ENCODE measurements at regions not wholly inside any gene's neighbourhood (a gene's known extent, or its start where the extent isn't known, plus 50 kb on each side); places are given as distances from the start of the nearest gene placed in this dataset.
"Not testable (repeated sequence)": the region's sequence is repeated elsewhere in the genome, so short reads cannot be mapped to it uniquely, and the experiment has no call there.

GRCh38 chr4:111076299-111076698 lies 453.4 kb upstream of the PITX2 start:
- not testable (repeated sequence) for TF ChIP-seq CTCF, POLR2A, EP300 (IDR thresholded peaks at IDR 0.05)

Data from suprapubic skin (tissue), 3 donors.